Muscle layer of colon (tissue), 2 donors: ENCODE measurements at regions not wholly inside any gene's neighbourhood (a gene's known extent, or its start where the extent isn't known, plus 50 kb on each side); places are given as distances from the start of the nearest gene placed in this dataset.

Experiments used
- H3K27ac ChIP-seq: one replicate; pipeline ENCODE4 v1.7.0; 2013; ENCODE audit warnings: low read depth, mild to moderate bottlenecking, low read length, moderate library complexity
- H3K27me3 ChIP-seq, 2 donors: one replicate each; pipeline ENCODE4 v1.7.0; 2013; ENCODE audit warnings: low read length in 2 of 2, mild to moderate bottlenecking in 2 of 2; ENCODE audit not compliant: insufficient read depth in 2 of 2, control insufficient read depth in 1 of 2
- H3K36me3 ChIP-seq: one replicate; pipeline ENCODE4 v1.7.0; 2013; ENCODE audit warnings: mild to moderate bottlenecking, low read length; ENCODE audit not compliant: insufficient read depth
- H3K4me1 ChIP-seq: one replicate; pipeline ENCODE4 v1.7.0; 2013; ENCODE audit warnings: mild to moderate bottlenecking, low read length; ENCODE audit not compliant: insufficient read depth
- H3K4me3 ChIP-seq, 2 donors: one replicate each; pipeline ENCODE4 v1.7.0; 2013; ENCODE audit warnings: low read length in 2 of 2, low read depth in 1 of 2, mild to moderate bottlenecking in 1 of 2, moderate library complexity in 1 of 2
- H3K9ac ChIP-seq: one replicate; pipeline ENCODE4 v1.7.0; 2013; ENCODE audit warnings: low read length
- H3K9me3 ChIP-seq: one replicate; pipeline ENCODE4 v1.7.0; 2013; ENCODE audit warnings: mild to moderate bottlenecking, low read length
- donor health status: abdominal sarcoma.
- donor health status: Adenocarcinoma of cecum.

DNA sequence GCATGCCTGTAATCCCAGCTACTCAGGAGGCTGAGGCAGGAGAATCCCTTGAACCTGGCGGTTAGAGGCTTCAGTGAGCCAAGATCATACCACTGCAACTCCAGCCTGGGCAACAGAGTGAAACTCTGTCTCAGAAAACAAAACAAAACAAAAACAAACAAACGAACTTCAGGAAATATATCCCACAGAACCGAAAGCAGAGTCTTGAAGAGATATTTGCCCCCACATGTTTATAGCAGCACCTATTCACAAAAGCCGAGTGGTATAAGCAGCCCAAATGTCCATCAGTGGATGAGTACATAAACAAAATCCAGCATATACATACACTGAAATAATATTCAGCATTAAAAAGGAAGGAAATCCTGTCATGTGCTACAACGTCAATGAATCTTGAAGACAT lies 57.6 kb upstream of the GRIN3A start:
- Histone ChIP-seq H3K9ac (no peak overlapping the region), H3K27ac (no peak overlapping the region), H3K4me3 (no peak overlapping the region), H3K27me3 (no peaks in the 10 kb centered on the region), H3K9me3 (no peaks in the 10 kb centered on the region), H3K4me1 (no peaks in the 10 kb centered on the region), H3K36me3 (no peaks in the 10 kb centered on the region)

DNA sequence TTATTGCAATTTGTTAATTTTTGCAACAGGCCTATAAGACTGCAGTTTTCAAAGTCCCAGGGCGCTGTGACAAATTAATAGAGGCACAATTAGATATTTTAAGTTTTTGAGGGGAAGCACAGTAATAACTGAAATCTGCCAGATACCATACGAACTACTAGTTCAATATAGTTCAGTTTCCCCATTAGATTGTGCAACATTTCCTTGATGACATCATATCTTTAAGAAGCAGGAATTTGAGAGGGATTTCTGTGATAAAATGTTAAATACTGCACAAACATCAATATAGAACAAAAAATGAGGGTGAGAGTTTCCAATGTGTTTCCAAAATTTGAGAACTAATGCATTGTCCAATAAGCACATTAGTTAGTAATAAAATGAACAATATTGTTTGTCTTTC lies 56.7 kb upstream of the GRIN3A start:
- Histone ChIP-seq H3K4me3 (no peak overlapping the region), H3K36me3 (no peaks in the 10 kb centered on the region), H3K9ac (no peak overlapping the region), H3K27me3 (no peaks in the 10 kb centered on the region), H3K4me1 (no peaks in the 10 kb centered on the region), H3K9me3 (no peaks in the 10 kb centered on the region), H3K27ac (no peak overlapping the region)

DNA sequence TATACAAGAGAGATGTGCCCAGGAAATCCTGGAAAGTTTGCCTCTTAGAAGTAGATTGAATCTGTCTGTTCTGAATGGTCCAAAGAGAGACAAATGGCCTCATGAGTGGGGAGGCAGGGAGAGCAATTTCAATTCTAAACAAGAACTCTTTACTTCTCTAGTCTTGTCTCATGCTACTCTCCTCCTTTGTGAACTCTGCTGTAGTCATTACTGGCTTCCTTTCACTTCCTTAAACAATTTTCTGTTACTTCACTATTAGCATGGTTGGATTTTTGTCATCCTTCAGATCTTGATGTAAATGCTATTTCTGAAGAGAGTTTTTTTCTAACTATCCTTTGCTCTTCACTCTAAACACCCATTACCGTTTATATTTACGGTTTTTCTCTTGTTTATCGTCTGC lies 54.0 kb upstream of the GRIN3A start:
- H3K27ac ChIP-seq: no peak overlapping the region

DNA sequence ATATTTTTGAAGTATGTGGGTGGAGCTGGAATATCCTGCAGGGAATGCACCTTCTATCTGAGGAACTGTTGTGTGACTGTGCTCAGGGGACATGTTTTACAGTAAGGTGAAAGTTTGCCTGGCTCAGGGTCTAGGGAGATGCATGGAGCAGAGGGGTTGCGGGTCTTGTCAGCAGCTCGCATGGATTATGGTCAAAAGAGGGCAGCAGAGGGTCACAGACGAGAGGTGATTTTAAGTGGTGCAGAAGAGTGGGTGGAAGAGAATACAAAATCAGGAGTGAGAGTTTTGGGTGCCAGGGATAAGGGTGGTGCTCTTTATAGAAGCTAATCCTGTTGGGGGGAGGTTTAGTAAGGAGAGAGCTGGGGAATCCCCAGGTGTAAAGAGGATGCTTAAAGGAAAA lies 53.5 kb upstream of the GRIN3A start:
- H3K36me3 ChIP-seq: no peaks in the 10 kb centered on the region
- H3K27me3 ChIP-seq: no peaks in the 10 kb centered on the region
- H3K4me1 ChIP-seq: no peaks in the 10 kb centered on the region
- no peaks in the 10 kb centered on the region for H3K9me3 ChIP-seq
- no peak overlapping the region for H3K4me3 ChIP-seq
- H3K27ac ChIP-seq: no peak overlapping the region
- H3K9ac ChIP-seq: no peak overlapping the region

More for the DNA sequence above, 54.0 kb upstream of the GRIN3A start:
- H3K27me3 ChIP-seq: no peaks in the 10 kb centered on the region
- no peak overlapping the region for H3K9ac ChIP-seq
- no peaks in the 10 kb centered on the region for H3K9me3 ChIP-seq
- H3K4me3 ChIP-seq: no peak overlapping the region
- no peaks in the 10 kb centered on the region for H3K36me3 ChIP-seq
- H3K4me1 ChIP-seq: no peaks in the 10 kb centered on the region

GRCh38 chr9:101791533-101791932 lies 53.1 kb upstream of the GRIN3A start:
- Histone ChIP-seq H3K27me3 (no peaks in the 10 kb centered on the region), H3K4me1 (no peaks in the 10 kb centered on the region), H3K36me3 (no peaks in the 10 kb centered on the region), H3K9me3 (no peaks in the 10 kb centered on the region), H3K27ac (no peak overlapping the region), H3K4me3 (no peak overlapping the region), H3K9ac (no peak overlapping the region)
